Activated CD4-positive, alpha-beta T cell treated with anti-CD3 and anti-CD28 coated beads, Interleukin-2, amount 10 ng/mL, durations not matched to agents 24 days and 14 days (primary cell): ENCODE measurements at regions not wholly inside any gene's neighbourhood (a gene's known extent, or its start where the extent isn't known, plus 50 kb on each side); places are given as distances from the start of the nearest gene placed in this dataset.

Experiments used
- DNase-seq: peaks from one replicate; pipeline ENCODE4 v3.0.0; 2022
- H3K27ac Mint-ChIP-seq: one replicate; pipeline ENCODE4 v1.8.0; 2022; ENCODE audit warnings: mild to moderate bottlenecking, mixed read lengths
- H3K27me3 Mint-ChIP-seq: one replicate; pipeline ENCODE4 v1.8.0; 2022; ENCODE audit warnings: mixed read lengths
- H3K36me3 Mint-ChIP-seq: one replicate; pipeline ENCODE4 v1.8.0; 2022; ENCODE audit warnings: low read depth, mild to moderate bottlenecking, mixed read lengths
- H3K4me1 Mint-ChIP-seq: one replicate; pipeline ENCODE4 v1.8.0; 2021; ENCODE audit warnings: mixed read lengths
- H3K4me3 Mint-ChIP-seq: one replicate; pipeline ENCODE4 v1.8.0; 2022; ENCODE audit warnings: mild to moderate bottlenecking, moderate library complexity, mixed read lengths
- H3K9me3 Mint-ChIP-seq: one replicate; pipeline ENCODE4 v1.8.0; 2021; ENCODE audit warnings: mixed read lengths
- intact Hi-C: fragments of 100-400 bp; cut with micrococcal nuclease; formaldehyde crosslinking; loops from one replicate; pipeline ENCODE4 v1.15.1; 2023

DNA sequence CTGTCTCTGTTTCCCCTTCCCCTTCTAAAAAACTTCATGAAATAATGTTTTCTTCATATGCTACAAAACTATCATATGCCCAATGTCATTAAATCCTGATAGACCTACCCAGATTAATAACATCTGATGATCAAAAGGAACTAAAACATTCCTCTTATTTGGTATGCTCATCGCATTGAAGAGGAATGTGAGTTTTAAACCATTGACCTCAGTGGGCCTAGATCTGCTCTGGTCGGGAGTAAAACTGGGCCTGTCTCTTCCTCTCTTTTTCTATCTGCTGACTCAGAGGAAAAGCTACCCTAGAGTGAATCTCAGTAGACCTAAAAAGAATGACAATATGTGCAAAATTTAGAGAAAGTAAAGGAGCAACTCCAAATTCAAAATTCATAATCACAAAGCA is 275.8 kb downstream of the SATB1 start:
- Mint-ChIP-seq H3K27ac (no peak overlapping the region), H3K9me3 (no peaks in the 10 kb centered on the region), H3K27me3 (no peaks in the 10 kb centered on the region), H3K4me1 (no peaks in the 10 kb centered on the region), H3K36me3 (no peaks in the 10 kb centered on the region), H3K4me3 (no peak overlapping the region)
- intact Hi-C loops = loop anchor here (10.0 kb wide), 1 partner anchor 185 kb away; no protein-coding TSS in a partner anchor
- no peak for DNase-seq

DNA sequence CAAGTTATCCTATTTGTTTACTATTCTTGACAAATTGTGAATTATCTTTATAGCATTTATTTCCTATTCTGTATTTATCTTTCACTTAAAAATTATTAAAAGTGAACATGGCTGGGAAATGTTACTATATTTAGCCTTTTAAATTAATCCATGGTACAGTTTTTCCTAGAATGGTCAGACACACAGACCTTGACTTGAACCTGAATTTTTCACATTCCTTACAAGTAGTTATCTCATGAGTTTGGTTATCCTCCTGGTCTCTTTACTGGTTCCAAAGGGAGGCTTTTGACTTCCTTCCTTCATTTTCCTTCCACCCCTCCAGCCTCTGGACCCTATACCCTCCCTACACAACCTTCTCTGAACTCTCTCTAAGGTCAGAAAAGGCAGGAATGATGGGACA is 280.6 kb downstream of the SATB1 start:
- DNase-seq = no peak
- H3K9me3 Mint-ChIP-seq = no peaks in the 10 kb centered on the region
- H3K36me3 Mint-ChIP-seq = no peaks in the 10 kb centered on the region
- H3K27me3 Mint-ChIP-seq = no peaks in the 10 kb centered on the region
- H3K27ac Mint-ChIP-seq = no peak overlapping the region
- intact Hi-C loops = loop anchor here (10.0 kb wide), 1 partner anchor 180 kb away; no protein-coding TSS in a partner anchor
- no peak overlapping the region for H3K4me3 Mint-ChIP-seq
- no peaks in the 10 kb centered on the region for H3K4me1 Mint-ChIP-seq

GRCh38 chr3:18143258-18143780 is 281.8 kb downstream of the SATB1 start:
- H3K36me3 Mint-ChIP-seq = no peaks in the 10 kb centered on the region
- no peaks in the 10 kb centered on the region for H3K4me1 Mint-ChIP-seq
- no peak overlapping the region for H3K4me3 Mint-ChIP-seq
- H3K9me3 Mint-ChIP-seq = no peaks in the 10 kb centered on the region
- no peak overlapping the region for H3K27ac Mint-ChIP-seq
- intact Hi-C loops = loop anchor here (10.0 kb wide), 1 partner anchor 179 kb away; no protein-coding TSS in a partner anchor
- no peak for DNase-seq
- H3K27me3 Mint-ChIP-seq = no peaks in the 10 kb centered on the region

DNA sequence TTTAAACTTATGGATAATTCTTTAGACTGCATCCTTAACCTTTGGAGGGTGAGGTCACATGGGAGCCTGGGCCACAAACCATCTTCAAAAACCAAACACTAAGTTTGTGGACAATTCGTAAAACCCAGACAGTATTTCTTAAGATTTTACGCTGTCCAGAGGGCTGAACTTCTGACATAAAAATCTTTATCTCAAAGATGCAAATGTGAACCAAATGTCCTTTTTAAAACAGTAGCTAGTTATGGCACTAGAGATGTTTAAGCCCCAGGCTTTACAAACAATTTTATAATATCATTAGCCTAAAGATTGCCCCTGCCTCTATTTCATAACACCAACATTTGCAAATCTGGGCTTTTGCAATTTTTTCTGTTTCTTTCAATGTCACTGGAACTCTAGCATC is 287.2 kb downstream of the SATB1 start:
- H3K27me3 Mint-ChIP-seq = no peaks in the 10 kb centered on the region
- no peak for DNase-seq
- no peaks in the 10 kb centered on the region for H3K36me3 Mint-ChIP-seq
- no peak overlapping the region for H3K4me3 Mint-ChIP-seq
- H3K27ac Mint-ChIP-seq = no peak overlapping the region
- H3K4me1 Mint-ChIP-seq = no peaks in the 10 kb centered on the region
- no peaks in the 10 kb centered on the region for H3K9me3 Mint-ChIP-seq
- intact Hi-C loops = no loop called here

DNA sequence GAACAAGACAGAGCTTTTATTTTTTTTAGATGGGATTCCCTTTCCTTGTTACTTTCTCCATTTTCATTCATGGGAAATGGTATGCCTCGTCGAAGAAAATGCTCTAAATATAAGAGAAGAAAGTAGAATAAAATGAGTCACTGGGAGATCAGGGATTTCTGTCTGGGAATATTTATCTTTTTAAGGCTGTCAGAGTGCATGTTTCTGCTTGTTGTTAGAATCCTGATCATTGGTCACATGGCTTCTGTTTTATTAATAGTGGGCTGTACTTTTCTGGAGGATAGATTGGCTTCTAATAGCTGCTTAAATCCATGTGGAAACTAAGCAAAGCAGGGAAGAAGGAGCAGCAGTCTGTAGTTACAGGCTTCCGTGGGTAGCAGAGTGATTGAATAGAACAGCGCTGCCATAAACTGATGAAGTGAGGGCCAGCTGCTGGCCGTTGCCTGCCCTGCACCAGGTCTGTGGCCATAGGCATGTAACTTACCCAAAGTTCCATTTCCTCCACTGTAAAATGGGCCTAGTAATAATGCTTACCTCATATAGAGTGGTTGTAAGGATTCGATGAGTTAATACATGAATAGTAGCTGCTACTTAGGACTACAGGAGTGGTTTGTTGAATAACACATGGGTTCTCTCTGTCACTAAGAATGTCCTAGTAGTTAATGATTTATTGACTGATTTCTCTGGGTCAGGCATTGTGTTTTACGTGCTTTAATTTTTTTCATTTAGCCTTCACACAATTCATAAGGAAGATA is 289.9 kb downstream of the SATB1 start:
- DNase-seq = no peak
- no peaks in the 10 kb centered on the region for H3K4me1 Mint-ChIP-seq
- intact Hi-C loops = no loop called here
- H3K27me3 Mint-ChIP-seq = no peaks in the 10 kb centered on the region
- no peak overlapping the region for H3K4me3 Mint-ChIP-seq
- H3K36me3 Mint-ChIP-seq = no peaks in the 10 kb centered on the region
- H3K27ac Mint-ChIP-seq = no peak overlapping the region
- H3K9me3 Mint-ChIP-seq = no peaks in the 10 kb centered on the region

DNA sequence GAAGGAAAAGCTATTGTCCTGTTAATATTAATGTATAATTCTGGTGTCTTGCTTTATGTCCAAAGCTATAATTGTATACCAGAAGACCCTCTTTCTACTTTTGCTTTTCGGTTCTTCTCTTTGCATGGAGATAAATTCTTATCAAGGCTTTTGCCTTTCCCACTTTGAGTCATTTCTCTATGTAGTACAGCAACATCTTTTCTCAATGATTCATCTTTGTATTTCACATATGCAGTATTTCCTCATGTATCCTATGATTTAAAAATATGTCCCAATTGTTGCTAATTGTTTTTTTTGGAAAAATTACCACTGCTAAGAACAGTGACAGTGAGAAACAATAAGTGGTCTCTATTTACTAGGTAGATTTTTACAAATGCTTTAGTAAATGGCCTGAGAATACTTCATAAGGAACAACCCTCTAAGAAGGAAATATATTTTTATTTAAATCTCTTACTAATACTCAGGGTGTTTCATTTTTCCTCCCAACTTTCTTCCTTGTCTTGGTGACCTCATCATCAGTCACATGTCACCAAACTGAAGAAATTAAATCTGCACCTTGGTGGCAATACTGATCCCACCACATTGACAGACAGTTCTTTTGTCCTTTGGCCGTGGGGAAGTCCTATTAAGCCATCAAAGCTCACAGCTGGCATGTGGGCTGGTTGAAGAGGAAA is 290.6 kb downstream of the SATB1 start:
- H3K9me3 Mint-ChIP-seq = no peaks in the 10 kb centered on the region
- no peaks in the 10 kb centered on the region for H3K4me1 Mint-ChIP-seq
- no peaks in the 10 kb centered on the region for H3K36me3 Mint-ChIP-seq
- intact Hi-C loops = no loop called here
- no peak for DNase-seq
- no peak overlapping the region for H3K27ac Mint-ChIP-seq
- H3K27me3 Mint-ChIP-seq = no peaks in the 10 kb centered on the region
- no peak overlapping the region for H3K4me3 Mint-ChIP-seq

GRCh38 chr3:18132991-18133390 is 292.1 kb downstream of the SATB1 start:
- Mint-ChIP-seq H3K27me3 (no peaks in the 10 kb centered on the region), H3K27ac (no peak overlapping the region), H3K4me3 (no peak overlapping the region), H3K36me3 (no peaks in the 10 kb centered on the region), H3K4me1 (no peaks in the 10 kb centered on the region), H3K9me3 (no peaks in the 10 kb centered on the region)
- DNase-seq = no peak
- intact Hi-C loops = no loop called here

DNA sequence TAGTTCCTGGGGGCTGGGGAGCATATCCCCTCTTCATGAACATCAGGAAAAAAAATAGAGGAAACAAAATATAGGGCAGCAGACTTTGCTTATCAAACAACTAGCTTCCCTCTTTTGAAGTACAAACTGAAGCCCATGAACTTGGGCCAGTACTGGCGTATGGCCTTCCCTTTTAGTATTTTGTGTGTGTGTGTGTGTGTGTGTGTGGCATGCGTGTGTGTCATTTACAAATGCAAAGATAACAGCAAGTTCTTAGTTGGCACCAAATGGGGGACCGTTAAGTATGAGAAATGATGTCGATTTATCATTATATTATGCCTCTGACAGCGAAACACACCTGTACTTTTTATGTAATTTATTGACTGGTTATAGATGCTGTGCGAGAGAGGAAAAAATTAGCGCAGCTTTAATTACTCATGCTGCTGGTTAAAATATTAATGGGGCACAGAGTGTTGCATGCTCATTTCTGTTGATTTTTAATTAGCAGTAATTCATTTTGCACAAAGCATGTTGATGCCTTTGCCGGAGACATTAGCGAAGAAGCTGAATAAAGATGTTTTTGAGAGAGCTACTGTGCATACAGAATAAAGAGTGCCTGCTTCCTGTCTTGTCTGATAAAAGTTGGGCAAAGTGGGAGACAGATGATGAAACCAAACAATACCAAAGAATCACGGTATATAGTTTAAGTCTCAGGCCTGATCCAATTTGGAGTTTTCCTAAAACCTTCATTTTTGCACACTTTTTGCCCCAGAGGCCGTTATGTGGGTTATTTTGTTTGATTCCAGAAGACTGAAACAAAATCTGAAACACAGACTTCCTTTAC is 297.1 kb downstream of the SATB1 start:
- intact Hi-C loops = no loop called here
- Mint-ChIP-seq H3K9me3 (no peaks in the 10 kb centered on the region), H3K36me3 (no peaks in the 10 kb centered on the region), H3K4me3 (no peak overlapping the region), H3K4me1 (no peaks in the 10 kb centered on the region), H3K27ac (no peak overlapping the region), H3K27me3 (peaks cover 2% of the 10 kb centered on the region)
- DNase-seq = no peak

DNA sequence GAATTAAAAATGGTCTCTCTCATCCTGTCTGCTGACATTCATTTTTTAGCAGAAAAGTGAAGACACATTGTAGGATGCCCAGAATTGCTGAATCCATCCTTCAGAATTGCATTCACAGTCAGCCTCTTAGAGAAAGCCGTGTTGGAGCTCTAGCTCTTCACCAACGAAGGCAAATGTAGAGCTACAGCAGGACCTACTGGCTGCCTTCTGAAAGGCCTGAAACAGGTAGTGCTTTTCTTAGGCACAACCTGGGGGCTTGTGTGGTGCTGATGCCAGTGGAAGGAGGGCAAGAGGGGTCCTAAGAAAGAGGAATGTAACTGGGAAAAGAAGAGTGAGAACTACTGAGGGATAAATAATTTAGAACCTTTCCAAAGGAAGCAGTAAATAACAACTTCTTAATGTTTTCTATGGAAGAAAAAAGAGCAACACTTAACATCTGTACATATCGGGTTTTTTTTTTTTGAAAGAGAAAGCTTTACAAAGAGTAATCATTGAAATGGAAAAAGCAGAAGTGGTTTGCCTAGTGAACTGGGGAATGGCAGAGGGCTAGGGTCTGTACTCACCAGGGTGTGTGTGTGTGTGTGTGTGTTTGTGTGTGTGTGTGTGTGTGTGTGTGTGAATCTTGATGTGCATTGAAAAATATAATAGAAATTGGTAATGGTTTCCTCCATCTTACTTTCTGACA is 297.8 kb downstream of the SATB1 start:
- Mint-ChIP-seq H3K27ac (no peak overlapping the region), H3K27me3 (peaks cover 2% of the 10 kb centered on the region), H3K36me3 (no peaks in the 10 kb centered on the region), H3K4me3 (no peak overlapping the region), H3K9me3 (no peaks in the 10 kb centered on the region), H3K4me1 (no peaks in the 10 kb centered on the region)
- intact Hi-C loops = no loop called here
- no peak for DNase-seq

GRCh38 chr3:18126772-18127171 is 298.4 kb downstream of the SATB1 start:
- Mint-ChIP-seq H3K27me3 (peaks cover 2% of the 10 kb centered on the region), H3K4me3 (no peak overlapping the region), H3K9me3 (no peaks in the 10 kb centered on the region), H3K27ac (no peak overlapping the region), H3K4me1 (no peaks in the 10 kb centered on the region), H3K36me3 (no peaks in the 10 kb centered on the region)
- intact Hi-C loops = no loop called here
- no peak for DNase-seq

DNA sequence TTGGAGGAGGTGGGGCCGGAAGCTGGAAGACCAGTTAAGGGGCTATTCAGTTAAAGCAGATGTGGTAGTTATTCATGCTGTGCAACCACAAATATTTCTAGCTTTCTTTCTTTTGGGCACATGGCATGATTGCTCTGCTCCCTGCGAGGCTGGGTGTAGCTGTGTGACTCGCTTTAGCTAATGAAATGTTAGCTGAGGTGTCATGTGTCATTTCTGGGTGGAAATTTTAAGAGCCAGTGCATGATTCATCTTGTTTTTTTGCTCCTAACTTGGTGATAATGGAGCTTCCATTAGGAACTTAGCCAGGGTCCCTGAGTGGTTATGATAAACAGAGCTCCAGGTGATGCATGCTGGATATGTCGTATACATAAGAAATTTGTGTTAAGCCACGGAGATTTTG is 300.6 kb downstream of the SATB1 start:
- Mint-ChIP-seq H3K4me1 (no peaks in the 10 kb centered on the region), H3K36me3 (no peaks in the 10 kb centered on the region), H3K27ac (no peak overlapping the region), H3K4me3 (no peak overlapping the region), H3K27me3 (peaks cover 2% of the 10 kb centered on the region), H3K9me3 (no peaks in the 10 kb centered on the region)
- DNase-seq = no peak
- intact Hi-C loops = no loop called here

- H3K9me3 Mint-ChIP-seq = no peaks in the 10 kb centered on the region
- H3K4me1 Mint-ChIP-seq = no peaks in the 10 kb centered on the region
- H3K4me3 Mint-ChIP-seq = no peak overlapping the region
- DNase-seq = no peak
- intact Hi-C loops = no loop called here
- H3K27ac Mint-ChIP-seq = no peak overlapping the region
- H3K27me3 Mint-ChIP-seq = peaks cover 2% of the 10 kb centered on the region
- H3K36me3 Mint-ChIP-seq = no peaks in the 10 kb centered on the region
Observed at GRCh38 chr3:18122264-18122663, 302.9 kb downstream of the SATB1 start.

DNA sequence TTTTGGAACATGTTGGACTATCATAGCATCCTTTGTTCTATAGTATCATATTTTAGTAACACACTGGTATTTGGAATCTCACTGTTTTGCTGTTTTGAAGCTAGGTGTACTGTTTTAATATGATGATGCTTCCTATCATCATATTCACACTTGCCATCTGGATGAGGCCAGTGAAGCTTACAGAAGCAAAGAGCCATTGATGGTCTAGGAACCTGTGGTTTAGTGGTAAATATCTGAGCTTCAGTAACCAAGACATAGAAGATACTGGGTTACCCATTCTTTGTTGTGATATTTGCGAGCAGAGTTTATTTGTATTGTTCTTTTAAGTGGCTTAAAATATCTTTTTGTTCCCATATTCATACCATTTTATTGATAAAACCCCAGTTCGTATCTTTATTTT is 304.1 kb downstream of the SATB1 start:
- no peak for DNase-seq
- Mint-ChIP-seq H3K27me3 (no peaks in the 10 kb centered on the region), H3K4me3 (no peak overlapping the region), H3K4me1 (no peaks in the 10 kb centered on the region), H3K36me3 (no peaks in the 10 kb centered on the region), H3K27ac (no peak overlapping the region), H3K9me3 (no peaks in the 10 kb centered on the region)
- intact Hi-C loops = no loop called here
